ENCODE measurements at regions not wholly inside any gene's neighbourhood (a gene's known extent, or its start where the extent isn't known, plus 50 kb on each side); places are given as distances from the start of the nearest gene placed in this dataset.

- no peak for DNase-seq (ENCODE audit: low read depth)
- H3K4me3 ChIP-seq (ENCODE audit: low read length), result no peak overlapping the region
Measured at GRCh38 chr2:199118673-199119112, 339.0 kb downstream of the SATB2 start.

GRCh38 chr2:199115169-199115568 lies 342.6 kb downstream of the SATB2 start:
- no peak for TF ChIP-seq CTCF (IDR thresholded peaks at IDR 0.05; ENCODE audit: insufficient read depth, low read depth, low read length, missing control alignments)
- no peak overlapping the region for H3K4me3 ChIP-seq (ENCODE audit: low read length)
- no peak for DNase-seq (ENCODE audit: low read depth)

More at GRCh38 chr2:199118673-199119112, 339.0 kb downstream of the SATB2 start:
- TF ChIP-seq CTCF (IDR thresholded peaks at IDR 0.05; ENCODE audit: insufficient read depth, low read depth, low read length, missing control alignments), result no peak

GRCh38 chr2:199113111-199113510 lies 344.6 kb downstream of the SATB2 start:
- no peak for TF ChIP-seq CTCF (IDR thresholded peaks at IDR 0.05; ENCODE audit: insufficient read depth, low read depth, low read length, missing control alignments)
- no peak overlapping the region for H3K4me3 ChIP-seq (ENCODE audit: low read length)
- no peak for DNase-seq (ENCODE audit: low read depth)

GRCh38 chr2:199111458-199111857 lies 346.3 kb downstream of the SATB2 start:
- no peak for DNase-seq (ENCODE audit: low read depth)
- TF ChIP-seq CTCF (IDR thresholded peaks at IDR 0.05; ENCODE audit: insufficient read depth, low read depth, low read length, missing control alignments), result no peak
- no peak overlapping the region for H3K4me3 ChIP-seq (ENCODE audit: low read length)

GRCh38 chr2:199108056-199108455 lies 349.7 kb downstream of the SATB2 start:
- no peak for TF ChIP-seq CTCF (IDR thresholded peaks at IDR 0.05; ENCODE audit: insufficient read depth, low read depth, low read length, missing control alignments)
- DNase-seq (ENCODE audit: low read depth), result no peak

GRCh38 chr2:199105826-199106225 lies 351.9 kb downstream of the SATB2 start:
- no peak overlapping the region for H3K4me3 ChIP-seq (ENCODE audit: low read length)
- no peak for TF ChIP-seq CTCF (IDR thresholded peaks at IDR 0.05; ENCODE audit: insufficient read depth, low read depth, low read length, missing control alignments)
- DNase-seq (ENCODE audit: low read depth), result no peak

More at GRCh38 chr2:199108056-199108455, 349.7 kb downstream of the SATB2 start:
- no peak overlapping the region for H3K4me3 ChIP-seq (ENCODE audit: low read length)

GRCh38 chr2:199101487-199101886 lies 356.3 kb downstream of the SATB2 start:
- no peak for TF ChIP-seq CTCF (IDR thresholded peaks at IDR 0.05; ENCODE audit: insufficient read depth, low read depth, low read length, missing control alignments)
- no peak for DNase-seq (ENCODE audit: low read depth)
- H3K4me3 ChIP-seq (ENCODE audit: low read length), result no peak overlapping the region
